GM18520 (cell line): ENCODE measurements at regions not wholly inside any gene's neighbourhood (a gene's known extent, or its start where the extent isn't known, plus 50 kb on each side); places are given as distances from the start of the nearest gene placed in this dataset.
"Not testable (repeated sequence)": the region's sequence is repeated elsewhere in the genome, so short reads cannot be mapped to it uniquely, and the experiment has no call there.

Source experiments
- ATAC-seq: cut with Tn5 transposase; IDR thresholded peaks from one replicate; pipeline ENCODE4 v1.9.1; 2021; ENCODE audit not compliant: unreplicated experiment

DNA sequence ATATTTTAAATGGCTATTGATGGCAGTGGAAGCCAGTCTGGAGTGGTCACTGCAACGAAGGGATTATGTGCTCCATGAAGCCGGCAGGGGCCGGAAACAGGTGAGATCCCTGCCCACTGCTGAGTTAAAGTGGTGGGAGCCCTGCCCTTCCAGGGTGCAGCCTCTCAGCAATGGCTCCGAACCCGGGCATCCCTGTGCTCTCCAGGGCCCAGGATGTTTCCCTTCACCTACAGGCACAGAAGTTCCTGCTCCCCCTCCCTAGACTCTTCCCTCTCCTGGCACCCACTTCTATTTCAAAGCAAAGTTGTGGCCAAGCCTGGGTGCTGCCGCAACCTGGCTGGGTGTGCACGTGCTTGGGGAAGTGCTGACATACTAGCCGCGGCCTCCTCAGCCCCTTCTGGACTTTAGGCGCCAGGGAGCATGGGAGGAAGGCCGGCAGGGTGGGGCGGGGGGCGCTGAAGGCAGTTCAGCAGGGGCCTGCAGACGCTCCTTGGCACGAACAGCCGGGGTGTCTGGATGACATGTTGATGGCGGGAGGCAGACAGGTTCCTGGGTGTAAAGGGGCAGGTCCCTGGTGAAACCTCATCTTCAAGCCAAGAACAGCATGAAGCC, 452.3 kb downstream of the HTR1B start:
- no peak for ATAC-seq

DNA sequence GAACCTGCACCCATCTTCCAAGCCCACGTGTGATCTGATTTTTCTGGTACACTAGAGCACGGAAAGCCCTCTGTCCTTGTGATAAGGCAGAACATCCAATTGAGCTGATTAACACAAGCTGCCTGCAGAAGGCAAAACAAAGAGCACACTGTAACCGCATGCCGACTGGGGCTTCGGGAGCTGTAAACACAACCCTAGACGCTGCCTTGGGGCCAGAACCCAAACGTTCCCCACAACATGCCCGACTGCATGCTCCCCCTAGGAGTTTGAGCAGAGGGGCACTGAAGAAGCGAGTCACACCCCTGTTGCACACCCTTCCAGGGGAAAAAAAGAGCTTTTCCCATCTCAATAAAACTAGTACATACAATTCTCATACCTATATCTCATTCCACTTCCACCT, 470.7 kb downstream of the HTR1B start:
- no peak for ATAC-seq

DNA sequence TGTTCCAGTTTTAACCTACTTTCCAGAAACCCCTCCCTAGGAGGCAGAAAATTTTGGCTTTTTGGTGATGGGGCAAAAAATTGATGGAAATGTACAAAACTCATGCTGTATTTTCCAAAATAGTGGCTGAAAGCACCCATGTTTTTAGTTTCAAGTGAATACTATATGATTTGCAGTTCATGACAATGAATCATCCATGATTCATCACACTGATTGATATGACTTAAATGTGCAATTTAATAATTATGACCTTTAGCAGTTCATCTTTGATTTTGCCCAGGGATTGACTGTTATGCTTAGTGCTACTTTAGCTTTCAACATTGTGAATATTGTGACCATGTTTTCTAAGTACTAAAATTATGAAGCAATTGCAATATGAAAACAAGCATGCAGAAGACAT, 478.7 kb downstream of the HTR1B start:
- no peak for ATAC-seq

DNA sequence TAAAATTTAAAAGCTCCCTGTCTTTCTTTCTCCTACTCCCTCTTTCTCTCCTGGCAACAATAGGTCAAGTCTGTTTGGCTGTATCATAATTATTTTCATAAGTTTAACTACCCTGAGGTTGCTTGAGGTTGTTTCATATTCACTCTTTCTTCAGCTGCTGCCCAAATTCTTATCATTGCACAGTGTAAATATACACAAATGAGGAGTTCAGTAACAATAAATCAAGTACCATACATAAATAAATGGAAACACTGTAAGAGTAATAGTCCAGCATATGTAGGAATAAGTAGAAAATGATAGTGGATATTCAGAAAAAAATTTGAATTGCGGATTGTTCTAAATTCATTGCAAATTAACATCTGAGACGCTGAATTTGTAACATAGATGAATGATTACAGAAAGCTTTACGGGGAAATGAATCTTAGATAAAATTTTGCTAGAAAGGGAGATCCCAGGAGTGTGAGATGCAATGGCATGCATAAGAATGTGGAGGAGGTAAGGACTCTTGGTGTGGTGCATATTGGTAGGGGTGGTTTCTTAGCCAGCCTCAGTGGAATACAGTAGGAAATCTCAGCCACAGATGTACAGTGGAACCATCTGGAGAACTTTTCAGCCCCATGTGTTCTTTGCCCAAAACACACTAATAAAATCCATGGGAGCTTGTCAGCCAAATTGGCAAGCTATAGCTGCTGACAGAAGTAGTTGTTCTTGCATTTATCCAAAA, 480.7 kb downstream of the HTR1B start:
- no peak for ATAC-seq

DNA sequence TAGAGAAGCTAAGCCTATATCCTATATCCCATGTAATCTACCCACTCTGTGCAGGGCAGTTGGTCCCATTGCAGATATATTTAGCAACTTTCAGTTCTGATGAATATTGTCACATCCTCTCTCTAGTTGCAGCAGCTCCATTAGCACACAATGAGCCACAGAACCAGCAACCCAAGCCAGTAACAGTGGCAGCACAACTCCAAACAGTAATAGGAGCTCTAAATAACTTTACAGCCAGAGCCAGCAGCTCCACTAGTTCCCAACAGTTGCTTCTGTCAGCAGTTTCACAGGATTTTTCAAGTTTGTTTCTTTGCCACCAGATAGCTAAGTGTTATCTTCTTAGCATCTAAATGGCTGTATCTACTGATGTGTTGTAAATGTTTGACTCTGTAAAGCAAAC, 490.8 kb downstream of the HTR1B start:
- no peak for ATAC-seq

DNA sequence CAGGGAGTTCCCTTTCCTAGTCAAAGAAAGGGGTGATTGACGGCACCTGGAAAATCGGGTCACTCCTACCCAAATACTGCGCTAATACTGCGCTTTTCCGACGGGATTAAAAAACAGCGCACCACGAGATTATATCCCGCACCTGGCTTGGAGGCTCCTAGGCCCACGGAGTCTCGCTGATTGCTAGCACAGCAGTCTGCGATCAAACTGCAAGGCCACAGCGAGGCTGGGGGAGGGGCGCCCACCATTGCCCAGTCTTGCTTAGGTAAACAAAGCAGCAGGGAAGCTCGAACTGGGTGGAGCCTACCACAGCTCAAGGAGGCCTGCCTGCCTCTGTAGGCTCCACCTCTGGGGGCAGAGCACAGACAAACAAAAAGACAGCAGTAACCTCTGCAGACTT, 504.1 kb downstream of the HTR1B start:
- ATAC-seq, result not testable (repeated sequence)

DNA sequence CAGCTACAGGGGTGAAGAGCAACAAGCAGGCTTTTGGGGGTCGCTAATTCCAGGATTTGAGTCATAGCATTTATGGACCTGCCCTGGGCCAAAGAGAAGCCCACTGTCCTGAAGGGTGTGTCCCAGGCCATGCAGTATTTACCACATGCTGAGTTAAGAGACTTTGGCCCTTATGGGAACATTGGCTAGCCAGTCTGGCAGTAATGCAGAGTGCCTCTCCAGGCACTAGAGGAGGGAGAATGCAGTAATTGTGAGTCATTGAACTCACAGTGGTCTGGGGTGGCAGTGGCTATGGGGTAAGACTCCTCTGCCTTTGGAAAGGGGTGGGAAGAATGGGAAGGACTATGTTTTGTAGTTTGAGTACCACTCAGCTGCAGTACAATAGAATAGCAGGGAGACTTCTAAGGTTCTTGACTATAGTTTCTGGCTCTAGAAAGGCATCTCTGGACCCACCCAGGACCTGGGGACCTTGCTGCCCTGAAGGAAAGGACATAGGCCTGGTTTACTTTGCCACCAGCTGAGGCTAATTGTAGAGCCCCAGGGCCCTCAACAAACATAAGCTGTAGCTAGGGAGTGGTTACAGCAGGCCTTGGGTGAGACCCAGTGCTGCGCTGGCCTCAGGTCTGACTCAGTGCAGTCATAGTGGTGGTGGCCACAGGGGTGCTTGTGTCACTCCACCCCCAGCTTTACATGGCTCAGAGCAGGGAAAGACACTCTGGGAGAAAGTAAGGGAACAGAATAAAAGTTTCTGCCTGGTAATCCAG, 520.9 kb downstream of the HTR1B start:
- ATAC-seq, result no peak

DNA sequence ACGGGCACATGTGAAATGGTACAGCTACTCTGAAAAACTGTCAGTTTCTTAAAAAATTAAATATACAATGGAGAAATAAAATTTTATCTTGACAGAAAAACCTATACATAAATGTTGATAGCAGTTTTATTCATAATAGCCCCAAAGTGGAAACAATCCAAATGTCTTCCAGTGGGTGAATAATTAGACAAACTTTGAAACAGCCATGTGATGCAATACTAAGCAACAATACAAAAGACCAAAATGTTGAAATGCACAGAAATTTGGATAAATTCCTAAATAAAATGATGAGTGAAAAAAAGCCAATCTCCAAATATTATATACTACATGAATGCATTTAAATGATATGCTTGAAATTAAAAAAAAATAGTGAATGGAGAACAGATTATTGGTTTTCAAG, 523.1 kb downstream of the HTR1B start:
- ATAC-seq, result no peak

DNA sequence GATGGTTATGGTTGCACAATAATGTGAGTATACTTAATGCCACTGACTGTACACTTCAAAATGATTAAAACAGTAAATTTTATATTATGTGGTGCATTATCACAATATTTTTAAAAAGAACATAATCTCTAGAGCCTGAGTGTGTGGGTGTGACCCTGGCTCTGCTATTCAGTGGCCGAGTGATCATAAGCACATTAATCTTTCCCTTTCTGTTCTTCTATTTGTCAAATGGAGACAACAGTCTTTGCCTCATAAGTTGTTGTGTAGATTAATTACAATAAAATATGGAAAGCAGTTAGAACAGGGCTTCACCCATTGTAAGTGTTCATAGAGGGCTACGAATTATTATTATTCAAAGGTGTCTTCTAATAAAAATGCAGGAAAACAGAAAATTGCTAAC, 548.6 kb downstream of the HTR1B start:
- ATAC-seq, result no peak

DNA sequence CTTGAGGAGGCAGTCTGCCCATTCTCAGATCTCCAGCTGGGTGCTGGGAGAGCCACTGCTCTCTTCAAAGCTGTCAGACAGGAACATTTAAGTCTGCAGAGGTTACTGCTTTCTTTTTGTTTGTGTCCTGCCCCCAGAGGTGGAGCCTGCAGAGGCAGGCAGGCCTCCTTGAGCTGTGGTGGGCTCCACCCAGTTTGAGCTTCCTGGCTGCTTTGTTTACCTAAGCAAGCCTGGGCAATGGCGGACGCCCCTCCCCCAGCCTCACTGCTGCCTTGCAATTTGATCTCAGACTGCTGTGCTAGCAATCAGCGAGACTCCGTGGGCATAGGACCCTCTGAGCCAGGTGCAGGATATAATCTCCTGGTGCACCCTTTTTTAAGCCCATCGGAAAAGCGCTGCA, 557.8 kb downstream of the HTR1B start:
- ATAC-seq, result not testable (repeated sequence)

DNA sequence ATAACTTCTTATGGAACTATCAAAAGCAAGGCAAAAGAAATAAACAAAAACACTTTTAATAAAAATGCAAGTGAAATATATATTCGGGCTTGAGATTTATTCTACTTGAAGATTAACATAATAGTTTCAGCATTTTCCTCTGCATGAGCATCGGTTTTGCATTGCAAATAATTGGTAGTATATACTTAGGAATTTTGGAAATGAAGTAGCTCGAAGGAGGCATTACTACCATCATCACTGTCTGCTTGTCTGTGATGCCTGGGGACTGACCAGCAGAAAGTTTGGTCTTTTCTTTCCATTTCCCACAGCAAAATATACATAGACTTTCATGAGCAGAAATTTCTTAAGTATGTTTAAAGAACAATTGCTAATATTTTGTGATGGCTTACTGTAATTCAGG, 570.7 kb downstream of the HTR1B start:
- no peak for ATAC-seq

DNA sequence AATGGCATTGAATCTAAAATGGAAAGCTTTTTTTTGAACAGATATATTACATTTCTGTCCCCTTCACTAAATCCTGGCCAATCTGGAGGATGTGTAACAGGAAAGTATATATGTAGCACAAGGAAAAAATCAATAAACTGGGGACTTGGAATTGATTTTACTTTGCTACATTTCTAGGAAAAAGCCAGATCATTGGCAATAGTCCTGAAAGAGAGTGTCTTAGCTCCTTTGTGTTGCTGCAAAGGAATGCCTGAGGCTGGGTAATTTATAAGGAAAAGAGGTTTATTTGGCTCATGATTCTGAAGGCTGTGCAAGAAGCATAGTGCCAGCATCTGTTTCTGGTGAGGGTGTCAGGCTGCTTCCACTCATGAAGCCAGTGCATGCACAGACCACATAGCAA, 574.9 kb downstream of the HTR1B start:
- no peak for ATAC-seq

DNA sequence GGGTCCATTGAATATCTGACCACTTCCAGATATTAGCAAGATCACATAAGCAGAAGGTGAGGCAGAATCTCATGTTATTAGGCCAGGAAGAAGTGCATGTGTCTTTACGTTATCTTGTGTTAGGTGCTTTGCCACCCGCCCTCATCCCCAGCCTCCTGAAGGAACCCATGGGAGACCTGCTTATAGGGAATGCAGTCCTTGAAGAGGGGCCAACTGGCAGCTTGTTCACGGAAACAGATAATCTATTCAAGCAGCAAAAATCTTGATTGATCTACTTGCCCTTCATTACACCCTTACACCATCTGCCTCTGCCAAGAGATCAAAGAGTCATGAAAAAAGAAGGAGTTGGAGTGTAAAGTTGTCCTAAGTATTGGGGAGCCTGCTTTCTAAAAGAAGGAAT, 576.4 kb downstream of the HTR1B start:
- no peak for ATAC-seq

DNA sequence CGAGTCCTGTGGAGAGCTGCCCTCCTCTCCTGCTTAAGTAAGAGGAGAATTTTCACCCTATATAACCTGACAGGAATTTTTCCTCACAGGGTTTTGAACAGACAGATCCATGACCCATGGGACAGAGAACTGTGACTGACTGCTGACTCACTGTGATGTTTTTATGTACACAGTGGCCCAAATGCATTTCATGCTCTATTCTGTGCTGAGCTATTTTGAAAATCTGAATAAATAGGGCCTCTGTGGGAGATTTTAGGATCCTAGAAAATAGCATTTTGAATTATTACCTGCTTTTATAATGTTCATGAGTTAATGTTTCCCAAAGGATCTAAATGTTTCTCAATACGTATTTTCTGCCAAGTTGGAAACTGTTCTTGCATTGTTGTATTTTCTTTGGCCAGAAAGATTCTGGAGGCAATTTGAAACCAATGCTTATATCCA, 577.4 kb downstream of the HTR1B start:
- ATAC-seq, result no peak

DNA sequence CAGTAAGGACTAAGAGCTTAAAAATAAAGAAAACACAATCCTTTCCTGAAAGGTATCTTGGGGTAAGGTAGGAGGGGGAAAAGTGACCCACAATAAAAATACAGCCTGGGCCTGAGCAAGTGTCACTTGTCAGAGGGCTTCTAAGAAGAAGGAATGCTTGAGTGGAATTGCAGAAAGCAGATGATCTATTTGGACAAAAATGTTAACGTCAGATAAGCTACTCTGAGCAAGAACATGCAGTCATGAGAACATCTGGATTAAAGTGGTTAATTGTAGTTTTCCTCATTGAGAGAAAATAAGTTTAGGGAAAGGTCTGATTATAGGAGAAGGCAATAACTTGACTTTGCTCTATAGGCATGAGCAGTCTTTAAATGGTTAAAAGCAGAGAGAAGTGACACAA, 581.9 kb downstream of the HTR1B start:
- no peak for ATAC-seq

DNA sequence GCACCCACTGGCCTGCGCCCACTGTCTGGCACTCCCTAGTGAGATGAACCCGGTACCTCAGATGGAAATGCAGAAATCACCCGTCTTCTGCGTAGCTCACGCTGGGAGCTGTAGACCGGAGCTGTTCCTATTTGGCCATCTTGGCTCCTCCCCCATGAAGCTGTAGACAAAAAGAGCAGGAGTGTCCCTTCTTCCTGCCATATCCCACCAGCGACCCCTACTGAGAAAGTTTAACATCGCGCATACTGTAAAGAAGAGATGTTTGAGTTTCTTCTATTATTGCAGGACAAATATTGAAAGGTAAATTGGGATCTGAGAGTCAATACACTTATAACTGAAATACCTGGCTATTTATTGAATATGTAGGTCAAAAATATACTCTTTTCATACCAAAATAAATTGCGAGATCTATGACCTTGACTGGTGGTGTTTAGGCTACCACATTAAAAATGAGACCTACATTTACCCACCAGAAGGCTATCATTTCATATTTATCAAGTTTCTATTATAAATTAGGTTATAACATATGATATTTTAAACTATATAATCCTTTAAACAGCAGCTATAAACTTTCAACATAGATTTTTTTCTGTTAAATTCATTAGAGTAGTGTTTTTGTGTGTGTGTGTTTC, 586.3 kb downstream of the HTR1B start:
- ATAC-seq, result no peak

DNA sequence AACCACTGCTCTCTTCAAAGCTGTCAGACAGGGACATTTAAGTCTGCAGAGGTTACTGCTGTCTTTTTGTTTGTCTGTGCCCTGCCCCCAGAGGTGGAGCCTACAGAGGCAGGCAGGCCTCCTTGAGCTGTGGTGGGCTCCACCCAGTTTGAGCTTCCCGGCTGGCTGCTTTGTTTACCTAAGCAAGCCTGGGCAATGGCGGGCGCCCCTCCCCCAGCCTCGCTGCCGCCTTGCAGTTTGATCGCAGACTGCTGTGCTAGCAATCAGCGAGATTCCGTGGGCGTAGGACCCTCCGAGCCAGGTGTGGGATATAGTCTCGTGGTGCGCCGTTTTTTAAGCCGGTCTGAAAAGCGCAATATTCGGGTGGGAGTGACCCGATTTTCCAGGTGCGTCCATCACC, 586.9 kb downstream of the HTR1B start:
- not testable (repeated sequence) for ATAC-seq

DNA sequence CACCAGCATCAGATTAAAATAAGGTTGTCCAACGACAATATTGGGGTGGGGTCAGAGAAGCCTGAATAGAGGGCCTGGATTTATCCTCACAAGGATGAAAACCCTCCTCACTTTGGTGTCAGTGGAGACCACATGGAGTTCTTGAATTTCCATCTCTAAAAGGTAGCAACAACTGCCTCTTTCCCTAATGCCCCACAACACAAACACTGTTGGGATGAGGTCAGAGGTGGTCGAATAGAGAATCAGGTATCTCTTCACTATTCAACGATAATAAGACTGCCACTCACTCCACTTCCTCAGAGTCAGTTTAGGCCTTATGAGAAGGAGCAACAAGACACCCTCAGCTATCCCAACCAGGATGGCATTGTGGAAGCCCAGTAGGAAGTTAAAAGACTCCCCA, 596.1 kb downstream of the HTR1B start:
- ATAC-seq, result no peak

DNA sequence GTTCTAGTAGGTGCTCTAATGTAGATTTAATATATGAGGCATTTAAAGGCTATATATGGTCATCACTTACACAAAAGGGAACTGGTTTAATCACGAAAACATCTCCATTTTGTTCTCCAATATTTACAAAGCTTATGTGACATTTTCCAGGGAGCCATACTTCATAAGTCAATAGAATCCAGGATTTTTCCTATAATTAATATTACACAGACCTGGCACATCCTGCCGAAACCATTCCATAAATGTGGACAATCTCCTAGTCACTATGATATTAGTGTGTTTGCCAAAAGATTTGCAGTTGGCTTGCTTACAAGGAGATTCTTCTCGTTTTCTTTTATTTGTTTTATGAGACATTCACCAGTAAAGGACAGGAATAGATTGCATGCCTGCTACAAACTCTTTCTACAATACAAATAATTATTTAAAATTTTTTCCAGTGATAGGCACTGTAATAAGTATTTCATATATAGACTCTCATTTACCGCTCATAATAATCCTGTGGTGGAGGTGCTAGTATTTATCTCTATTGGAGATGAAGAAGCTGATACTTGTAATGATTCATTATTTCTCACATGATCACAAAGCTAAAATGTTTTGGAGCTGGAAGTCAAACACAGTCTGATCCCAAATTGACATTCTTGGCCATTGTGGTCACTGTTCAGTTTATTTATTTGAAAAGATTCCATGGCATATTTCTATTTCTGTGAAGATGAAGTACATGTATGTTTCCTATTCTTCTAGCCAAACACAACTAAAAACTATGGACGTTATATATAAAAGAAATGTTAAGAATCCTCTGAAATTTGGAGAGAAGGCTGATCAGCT, 597.0 kb downstream of the HTR1B start:
- no peak for ATAC-seq

DNA sequence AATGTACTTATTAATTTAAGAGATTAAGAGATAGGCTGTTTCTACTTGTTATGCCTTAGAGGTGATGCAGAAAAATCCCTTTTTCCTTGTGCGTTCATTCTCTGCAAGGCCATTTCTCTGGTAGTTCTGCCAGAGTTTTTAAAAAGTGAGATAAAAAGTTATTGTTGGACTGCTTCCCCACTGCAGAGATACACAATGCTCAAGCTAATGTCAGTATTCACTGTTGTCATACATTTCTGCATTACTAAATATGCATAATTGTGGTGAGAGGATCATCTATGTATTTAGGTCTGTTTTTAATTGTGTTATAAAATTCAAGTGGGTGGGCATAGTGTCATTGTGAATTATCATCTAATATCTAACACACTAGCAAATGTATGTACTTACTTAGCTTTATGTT, 600.4 kb downstream of the HTR1B start:
- ATAC-seq, result no peak

DNA sequence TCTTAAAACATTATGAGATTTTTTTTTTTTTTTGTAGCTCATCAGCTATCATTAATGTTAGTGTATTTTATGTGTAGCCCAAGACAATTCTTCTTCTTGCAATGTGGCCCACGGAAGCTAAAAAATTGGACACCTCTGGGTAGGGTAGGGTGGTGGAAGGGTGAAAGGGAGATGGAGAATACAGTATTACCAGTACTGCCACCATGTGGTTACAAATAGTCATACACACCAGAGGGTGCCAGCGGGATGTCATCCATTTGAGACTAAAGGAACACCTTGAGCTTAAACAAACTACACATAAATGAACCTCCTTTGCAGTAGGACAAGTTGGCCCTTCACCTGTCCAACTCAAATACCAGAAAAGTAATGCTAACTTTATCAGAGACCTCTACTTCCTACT, 601.9 kb downstream of the HTR1B start:
- peak; percentile 87 for ATAC-seq
